ENCODE measurements at regions not wholly inside any gene's neighbourhood (a gene's known extent, or its start where the extent isn't known, plus 50 kb on each side); places are given as distances from the start of the nearest gene placed in this dataset.

DNA sequence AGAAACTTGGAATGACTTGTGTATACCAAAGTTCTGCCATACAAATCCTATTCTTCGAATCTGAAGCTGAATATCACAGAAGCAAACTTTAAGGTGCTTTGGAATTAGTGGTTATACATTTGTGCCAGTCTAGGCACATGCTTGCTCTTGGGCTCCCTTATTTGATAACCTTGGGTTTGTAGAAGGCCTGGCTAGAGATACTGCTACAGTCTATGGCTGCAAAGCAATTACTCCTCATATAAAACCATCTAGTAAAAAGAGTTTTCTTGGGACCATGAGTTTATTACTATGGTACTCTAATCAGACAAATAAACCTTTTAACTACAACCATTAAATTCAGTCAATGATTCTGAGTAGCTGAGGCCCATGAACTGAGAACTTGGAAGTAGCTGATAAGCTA, 92.5 kb upstream of the SLC13A1 start:
- TF ChIP-seq, protein P1, sequence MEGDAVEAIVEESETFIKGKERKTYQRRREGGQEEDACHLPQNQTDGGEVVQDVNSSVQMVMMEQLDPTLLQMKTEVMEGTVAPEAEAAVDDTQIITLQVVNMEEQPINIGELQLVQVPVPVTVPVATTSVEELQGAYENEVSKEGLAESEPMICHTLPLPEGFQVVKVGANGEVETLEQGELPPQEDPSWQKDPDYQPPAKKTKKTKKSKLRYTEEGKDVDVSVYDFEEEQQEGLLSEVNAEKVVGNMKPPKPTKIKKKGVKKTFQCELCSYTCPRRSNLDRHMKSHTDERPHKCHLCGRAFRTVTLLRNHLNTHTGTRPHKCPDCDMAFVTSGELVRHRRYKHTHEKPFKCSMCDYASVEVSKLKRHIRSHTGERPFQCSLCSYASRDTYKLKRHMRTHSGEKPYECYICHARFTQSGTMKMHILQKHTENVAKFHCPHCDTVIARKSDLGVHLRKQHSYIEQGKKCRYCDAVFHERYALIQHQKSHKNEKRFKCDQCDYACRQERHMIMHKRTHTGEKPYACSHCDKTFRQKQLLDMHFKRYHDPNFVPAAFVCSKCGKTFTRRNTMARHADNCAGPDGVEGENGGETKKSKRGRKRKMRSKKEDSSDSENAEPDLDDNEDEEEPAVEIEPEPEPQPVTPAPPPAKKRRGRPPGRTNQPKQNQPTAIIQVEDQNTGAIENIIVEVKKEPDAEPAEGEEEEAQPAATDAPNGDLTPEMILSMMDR (IDR thresholded peaks at IDR 0.05; ENCODE audit: poor library complexity): no peak
- no peak for TF ChIP-seq EZH2 (IDR thresholded peaks at IDR 0.05; ENCODE audit: borderline replicate concordance)
